HepG2 (cell line): ENCODE measurements at regions not wholly inside any gene's neighbourhood (a gene's known extent, or its start where the extent isn't known, plus 50 kb on each side); places are given as distances from the start of the nearest gene placed in this dataset.

Source experiments
- ATAC-seq: fragments of 200-7000 bp; cut with Tn5 transposase; 3 replicates; pipeline ENCODE4 v1.9.1; 2020; ENCODE audit warnings: mild to moderate bottlenecking, moderate library complexity
- BruUV-seq: library from RNA; stranded (reverse); fragments of 400-500 nt; replicated peaks from 2 replicates; lab custom pipeline; 2021; lab: Mats Ljungman, UMichigan
- CTCF ChIA-PET: fragments of 300-600 bp; formaldehyde crosslinking; extraction: SDS; loops from one replicate; lab custom pipeline; 2021; ENCODE audit warnings: low total read pairs, inconsistent platforms, low intra/inter-chr PET ratio; lab: Yijun Ruan, JAX
- POLR2A ChIA-PET: fragments of 350-600 bp; sonication (Branson Sonifier 250); formaldehyde crosslinking; loops from one replicate; lab custom pipeline; 2020; ENCODE audit warnings: antibody characterized with exemption, inconsistent platforms; lab: Yijun Ruan, JAX
- DNase-seq: peaks from one replicate; pipeline ENCODE4 v3.0.0-alpha.2; 2015; ENCODE audit warnings: low spot score
- FAIRE-seq: peaks from 3 replicates; lab custom pipeline; 2011; peaks lifted over from hg19 to GRCh38; lab: Jason Lieb, UNC
- H2AFZ ChIP-seq: one replicate; pipeline ENCODE4 v1.6.1; 2011; ENCODE audit warnings: low read length, inconsistent platforms
- H3K27ac ChIP-seq: fragments of 300-600 bp; 3 replicates; pipeline ENCODE4 v1.8.0; 2011; ENCODE audit warnings: mixed run types, mild to moderate bottlenecking, mixed read lengths, low read length, inconsistent platforms; ENCODE audit not compliant: insufficient read depth; ENCODE audit errors: extremely low read length
- H3K27me3 ChIP-seq, 2 experiments: fragments of 200-600 bp in 1 of 2; 2 replicates in 1 of 2; 3 replicates in 1 of 2; pipeline versions ENCODE4 v1.6.0 to v1.8.0; 2011; ENCODE audit warnings: low read length in 2 of 2, mild to moderate bottlenecking in 2 of 2, moderate library complexity in 2 of 2, inconsistent platforms in 1 of 2; ENCODE audit not compliant: insufficient read depth in 2 of 2, control insufficient read depth in 1 of 2
- H3K36me3 ChIP-seq, 2 experiments: fragments of 200-600 bp in 1 of 2; replicated peaks in 1 of 2; 2 replicates in 1 of 2; 3 replicates in 1 of 2; pipeline versions ENCODE4 v1.5.1 to v1.8.0; 2011; ENCODE audit warnings: low read length in 2 of 2, inconsistent platforms in 1 of 2; ENCODE audit not compliant: insufficient read depth in 2 of 2, control insufficient read depth in 1 of 2
- H3K4me1 ChIP-seq: 2 replicates; pipeline ENCODE4 v1.5.1; 2012; ENCODE audit warnings: low read length, inconsistent platforms; ENCODE audit not compliant: insufficient read depth
- H3K4me2 ChIP-seq: 2 replicates; pipeline ENCODE4 v1.6.0; 2011; ENCODE audit warnings: low read depth, low read length, inconsistent platforms
- H3K4me3 ChIP-seq, 3 experiments: fragments of 200-600 bp in 1 of 3; sonication (generic), shearing (Covaris generic) in 1 of 3; replicated peaks in 1 of 3; 2 replicates each; pipeline ENCODE4 v1.5.1; 2011 to 2016; ENCODE audit warnings: low read length in 3 of 3, inconsistent platforms in 2 of 3, low read depth in 2 of 3, mild to moderate bottlenecking in 2 of 3, control low read depth in 1 of 3, mixed read lengths in 1 of 3; ENCODE audit not compliant: insufficient read depth in 1 of 3
- H3K79me2 ChIP-seq: one replicate; pipeline ENCODE4 v1.6.1; 2011; ENCODE audit warnings: low read length, inconsistent platforms; ENCODE audit not compliant: insufficient read depth
- H3K9ac ChIP-seq: 2 replicates; pipeline ENCODE4 v1.6.0; 2011; ENCODE audit warnings: mild to moderate bottlenecking, low read depth, low read length, inconsistent platforms; ENCODE audit not compliant: insufficient read depth
- H3K9me3 ChIP-seq: 2 replicates; pipeline ENCODE4 v1.5.1; 2012; ENCODE audit warnings: mild to moderate bottlenecking, low read length
- H4K20me1 ChIP-seq: 2 replicates; pipeline ENCODE4 v1.6.0; 2011; ENCODE audit warnings: inconsistent platforms, mild to moderate bottlenecking, low read length, moderate library complexity; ENCODE audit not compliant: insufficient read depth
- ASH2L ChIP-seq: fragments of 300-600, 200-600 bp; sonication (generic); IDR thresholded peaks from 2 replicates; pipeline ENCODE4 v1.7.0; 2017; ENCODE audit warnings: low read depth, mild to moderate bottlenecking, moderate library complexity, mixed read lengths, low read length; ENCODE audit not compliant: insufficient read length
- GABPA ChIP-seq, 2 experiments: IDR thresholded peaks; 2 replicates each; pipeline ENCODE4 v1.6.1; 2011 to 2016; ENCODE audit warnings: low read depth in 2 of 2, low read length in 1 of 2, missing biosample characterization in 1 of 2, missing genetic modification characterization in 1 of 2
- HNF4A ChIP-seq: sonication (generic); formaldehyde crosslinking; IDR thresholded peaks from 2 replicates; pipeline ENCODE4 v1.4.0; 2020; ENCODE audit warnings: missing genetic modification reagents
- MED8 ChIP-seq: sonication (generic); formaldehyde crosslinking; IDR thresholded peaks from 2 replicates; pipeline ENCODE4 v1.8.1; 2023; ENCODE audit warnings: mild to moderate bottlenecking, missing genetic modification reagents; ENCODE audit not compliant: insufficient replicate concordance
- PHF21A ChIP-seq: sonication (generic); formaldehyde crosslinking; IDR thresholded peaks from 2 replicates; pipeline ENCODE4 v1.5.0; 2020; ENCODE audit warnings: mild to moderate bottlenecking, missing genetic modification reagents
- ZNF331 ChIP-seq: sonication (generic); formaldehyde crosslinking; IDR thresholded peaks from 2 replicates; pipeline ENCODE4 v1.4.0; 2020; ENCODE audit warnings: missing genetic modification reagents
- ZNF605 ChIP-seq: sonication (generic); formaldehyde crosslinking; IDR thresholded peaks from 2 replicates; pipeline ENCODE4 v1.8.0; 2022; ENCODE audit warnings: mild to moderate bottlenecking, missing genetic modification reagents
- WGBS: methylation state at CpG from one replicate; pipeline ENCODE4 v1.1.6; 2017; ENCODE audit warnings: low lambda C conversion rate; 5-methylcytosine and 5-hydroxymethylcytosine counted together
- in situ Hi-C: cut with HindIII; loops from 2 replicates; pipeline ENCODE4 v1.10.0; 2017; ENCODE audit warnings: low pct_unique_long_range_greater_than_20kb; ENCODE audit not compliant: extremely low pct_ligation_motif_present
- intact Hi-C: fragments of 100-400 bp; cut with micrococcal nuclease; formaldehyde crosslinking; loops from one replicate; pipeline ENCODE4 v1.10.0; 2022; ENCODE audit not compliant: unreplicated experiment
- TF ChIP-seq, protein P1 (sequence below): sonication (generic); formaldehyde crosslinking; IDR thresholded peaks from 2 replicates; pipeline ENCODE4 v1.9.0; 2021; ENCODE audit warnings: missing genetic modification reagents, borderline replicate concordance
- TF ChIP-seq, protein P2 (sequence below): sonication (generic); formaldehyde crosslinking; conservative IDR thresholded peaks from 2 replicates; pipeline ENCODE4 v1.8.0; 2022; ENCODE audit warnings: mild to moderate bottlenecking, moderate library complexity, missing genetic modification reagents
- TF ChIP-seq, protein P3 (sequence below): sonication (generic); formaldehyde crosslinking; IDR thresholded peaks from 2 replicates; pipeline ENCODE4 v1.4.0; 2020; ENCODE audit warnings: missing genetic modification reagents, borderline replicate concordance

DNA sequence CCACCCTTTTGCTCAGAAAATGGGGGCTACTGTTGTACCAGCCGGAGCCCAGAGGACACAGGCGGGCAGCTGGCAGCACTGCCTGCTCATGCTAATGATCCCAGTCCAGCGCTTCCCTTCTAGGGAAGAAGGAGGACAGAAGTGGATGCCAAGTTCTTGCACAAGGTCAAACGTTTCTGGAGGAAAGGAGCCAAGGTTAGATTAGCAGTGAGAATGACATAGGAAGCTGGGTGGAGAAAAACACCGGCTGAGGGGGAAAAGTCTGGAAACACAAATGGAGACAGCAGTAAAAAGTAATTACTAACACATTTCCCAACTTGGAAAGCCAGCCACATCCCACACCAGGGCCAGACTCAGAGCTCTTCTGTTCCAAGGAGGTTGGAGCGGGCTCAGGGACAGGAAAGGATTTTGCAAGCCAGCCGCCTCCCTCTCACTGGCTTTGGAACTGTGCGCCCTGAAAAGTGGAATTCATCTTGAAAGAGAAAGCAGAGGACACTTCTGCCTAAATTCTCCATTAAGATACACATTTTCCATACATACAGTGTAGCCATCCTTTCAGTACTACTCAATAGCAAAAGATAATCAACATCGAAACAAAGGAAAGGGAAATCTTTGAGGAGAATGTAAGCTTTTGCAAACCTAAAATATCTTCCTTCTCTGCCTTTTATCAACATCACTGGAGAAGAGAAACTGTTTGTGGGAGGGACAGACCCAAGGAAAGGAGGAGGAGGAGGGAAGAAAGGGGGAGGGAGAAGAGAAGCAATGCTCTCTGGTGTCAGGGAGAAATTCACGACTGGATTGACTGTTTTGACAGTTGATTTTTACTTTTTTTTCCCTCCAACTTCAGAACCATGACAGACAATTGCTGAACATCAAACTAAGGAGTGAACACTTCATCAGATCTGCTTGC, 133.6 kb downstream of the CD47 start:
- Histone ChIP-seq H3K36me3 (no peaks in the 10 kb centered on the region), H3K4me2 (no peak overlapping the region), H4K20me1 (no peaks in the 10 kb centered on the region), H3K79me2 (no peaks in the 10 kb centered on the region), H3K27me3 (peaks cover 2 to 4% of the 10 kb centered on the region in 2 experiments; a peak in 3 of 5 replicates), H3K27ac (no peak overlapping the region), H3K9ac (no peak overlapping the region), H3K9me3 (no peaks in the 10 kb centered on the region), H2AFZ (no peak overlapping the region), H3K4me1 (no peaks in the 10 kb centered on the region), H3K4me3 (no peak overlapping the region)
- ATAC-seq (no peak), FAIRE-seq (no peak), DNase-seq (no peak)
- in situ Hi-C loops (no loop called here), intact Hi-C loops (no loop called here)
- ChIA-PET POLR2A (no interaction called here), CTCF (no interaction called here)
- no TSS peak for BruUV-seq
- WGBS: 8% methylated on average over 10 of the region's 10 CpGs
- no peak for TF ChIP-seq ZNF331
- TF ChIP-seq ZNF605: no peak
- TF ChIP-seq, protein P1, sequence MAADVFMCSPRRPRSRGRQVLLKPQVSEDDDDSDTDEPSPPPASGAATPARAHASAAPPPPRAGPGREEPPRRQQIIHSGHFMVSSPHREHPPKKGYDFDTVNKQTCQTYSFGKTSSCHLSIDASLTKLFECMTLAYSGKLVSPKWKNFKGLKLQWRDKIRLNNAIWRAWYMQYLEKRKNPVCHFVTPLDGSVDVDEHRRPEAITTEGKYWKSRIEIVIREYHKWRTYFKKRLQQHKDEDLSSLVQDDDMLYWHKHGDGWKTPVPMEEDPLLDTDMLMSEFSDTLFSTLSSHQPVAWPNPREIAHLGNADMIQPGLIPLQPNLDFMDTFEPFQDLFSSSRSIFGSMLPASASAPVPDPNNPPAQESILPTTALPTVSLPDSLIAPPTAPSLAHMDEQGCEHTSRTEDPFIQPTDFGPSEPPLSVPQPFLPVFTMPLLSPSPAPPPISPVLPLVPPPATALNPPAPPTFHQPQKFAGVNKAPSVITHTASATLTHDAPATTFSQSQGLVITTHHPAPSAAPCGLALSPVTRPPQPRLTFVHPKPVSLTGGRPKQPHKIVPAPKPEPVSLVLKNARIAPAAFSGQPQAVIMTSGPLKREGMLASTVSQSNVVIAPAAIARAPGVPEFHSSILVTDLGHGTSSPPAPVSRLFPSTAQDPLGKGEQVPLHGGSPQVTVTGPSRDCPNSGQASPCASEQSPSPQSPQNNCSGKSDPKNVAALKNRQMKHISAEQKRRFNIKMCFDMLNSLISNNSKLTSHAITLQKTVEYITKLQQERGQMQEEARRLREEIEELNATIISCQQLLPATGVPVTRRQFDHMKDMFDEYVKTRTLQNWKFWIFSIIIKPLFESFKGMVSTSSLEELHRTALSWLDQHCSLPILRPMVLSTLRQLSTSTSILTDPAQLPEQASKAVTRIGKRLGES (CRISPR knock-in tag): no peak
- TF ChIP-seq, protein P2, sequence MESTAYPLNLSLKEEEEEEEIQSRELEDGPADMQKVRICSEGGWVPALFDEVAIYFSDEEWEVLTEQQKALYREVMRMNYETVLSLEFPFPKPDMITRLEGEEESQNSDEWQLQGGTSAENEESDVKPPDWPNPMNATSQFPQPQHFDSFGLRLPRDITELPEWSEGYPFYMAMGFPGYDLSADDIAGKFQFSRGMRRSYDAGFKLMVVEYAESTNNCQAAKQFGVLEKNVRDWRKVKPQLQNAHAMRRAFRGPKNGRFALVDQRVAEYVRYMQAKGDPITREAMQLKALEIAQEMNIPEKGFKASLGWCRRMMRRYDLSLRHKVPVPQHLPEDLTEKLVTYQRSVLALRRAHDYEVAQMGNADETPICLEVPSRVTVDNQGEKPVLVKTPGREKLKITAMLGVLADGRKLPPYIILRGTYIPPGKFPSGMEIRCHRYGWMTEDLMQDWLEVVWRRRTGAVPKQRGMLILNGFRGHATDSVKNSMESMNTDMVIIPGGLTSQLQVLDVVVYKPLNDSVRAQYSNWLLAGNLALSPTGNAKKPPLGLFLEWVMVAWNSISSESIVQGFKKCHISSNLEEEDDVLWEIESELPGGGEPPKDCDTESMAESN: no peak
- TF ChIP-seq PHF21A (CRISPR knock-in tag): no peak
- no peak for TF ChIP-seq HNF4A (CRISPR knock-in tag)
- TF ChIP-seq GABPA (IDR thresholded peaks at IDR 0.05; ENCODE audit: low read depth, low read length): no peak
- no peak for TF ChIP-seq GABPA (CRISPR knock-in tag; IDR thresholded peaks at IDR 0.05; ENCODE audit: low read depth)
- TF ChIP-seq, protein P3, sequence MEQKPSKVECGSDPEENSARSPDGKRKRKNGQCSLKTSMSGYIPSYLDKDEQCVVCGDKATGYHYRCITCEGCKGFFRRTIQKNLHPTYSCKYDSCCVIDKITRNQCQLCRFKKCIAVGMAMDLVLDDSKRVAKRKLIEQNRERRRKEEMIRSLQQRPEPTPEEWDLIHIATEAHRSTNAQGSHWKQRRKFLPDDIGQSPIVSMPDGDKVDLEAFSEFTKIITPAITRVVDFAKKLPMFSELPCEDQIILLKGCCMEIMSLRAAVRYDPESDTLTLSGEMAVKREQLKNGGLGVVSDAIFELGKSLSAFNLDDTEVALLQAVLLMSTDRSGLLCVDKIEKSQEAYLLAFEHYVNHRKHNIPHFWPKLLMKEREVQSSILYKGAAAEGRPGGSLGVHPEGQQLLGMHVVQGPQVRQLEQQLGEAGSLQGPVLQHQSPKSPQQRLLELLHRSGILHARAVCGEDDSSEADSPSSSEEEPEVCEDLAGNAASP (CRISPR knock-in tag): no peak
- TF ChIP-seq MED8 (CRISPR knock-in tag): no peak
- no peak for TF ChIP-seq ASH2L
